H1 (cell line): ENCODE measurements at regions not wholly inside any gene's neighbourhood (a gene's known extent, or its start where the extent isn't known, plus 50 kb on each side); places are given as distances from the start of the nearest gene placed in this dataset.

Source experiments
- CTCF ChIA-PET: fragments of 300-600 bp; sonication (Branson Sonifier 250); formaldehyde crosslinking; loops from one replicate; lab custom pipeline; 2021; ENCODE audit not compliant: partially characterized antibody; lab: Charles Lee
- POLR2A ChIA-PET: fragments of 300-600 bp; sonication (Branson Sonifier 250); formaldehyde crosslinking; loops from one replicate; lab custom pipeline; 2021; ENCODE audit warnings: inconsistent platforms; ENCODE audit not compliant: partially characterized antibody; lab: Charles Lee
- DNase-seq, 2 experiments: peaks; one replicate each; pipeline versions ENCODE4 v3.0.0 to v3.0.0-alpha.2; 2010 to 2022; ENCODE audit warnings: low spot score in 2 of 2, low read depth in 1 of 2, mixed read lengths in 1 of 2
- FAIRE-seq: peaks from 2 replicates; lab custom pipeline; 2011; peaks lifted over from hg19 to GRCh38; lab: Jason Lieb, UNC
- H2AFZ ChIP-seq: 2 replicates; pipeline ENCODE4 v1.8.1; 2012; ENCODE audit warnings: low read length, inconsistent platforms
- H2AK5ac ChIP-seq: 2 replicates; pipeline ENCODE4 v1.6.1; 2013; ENCODE audit warnings: low read depth, low read length
- H2BK120ac ChIP-seq: replicated peaks from 2 replicates; pipeline ENCODE3; 2013; ENCODE audit warnings: low read depth, low read length, inconsistent platforms
- H2BK12ac ChIP-seq: 2 replicates; pipeline ENCODE4 v1.6.1; 2013; ENCODE audit warnings: low read depth, low read length
- H2BK15ac ChIP-seq: 2 replicates; pipeline ENCODE4 v1.6.1; 2013; ENCODE audit warnings: low read length
- H2BK20ac ChIP-seq: 2 replicates; pipeline ENCODE4 v1.6.1; 2013; ENCODE audit warnings: low read length
- H2BK5ac ChIP-seq: 2 replicates; pipeline ENCODE4 v1.6.1; 2013; ENCODE audit warnings: low read depth, low read length
- H3K14ac ChIP-seq: 2 replicates; pipeline ENCODE4 v1.6.1; 2013; ENCODE audit warnings: inconsistent platforms; ENCODE audit not compliant: insufficient read length
- H3K18ac ChIP-seq: 2 replicates; pipeline ENCODE4 v1.6.1; 2013; ENCODE audit warnings: low read length; ENCODE audit errors: extremely low read depth
- H3K23ac ChIP-seq: 2 replicates; pipeline ENCODE4 v1.6.1; 2013; ENCODE audit warnings: inconsistent platforms; ENCODE audit not compliant: insufficient read length
- H3K23me2 ChIP-seq: 2 replicates; pipeline ENCODE4 v1.6.1; 2013; ENCODE audit warnings: low read depth, low read length
- H3K27ac ChIP-seq: 2 replicates; pipeline ENCODE4 v1.6.1; 2011; ENCODE audit warnings: low read depth, low read length, inconsistent platforms
- H3K27me3 ChIP-seq, 4 experiments: replicated peaks in 1 of 4; 1 replicate in 1 of 4; 2 replicates in 3 of 4; pipeline versions ENCODE4 v1.6.1 to v1.8.1; 2011 to 2013; ENCODE audit warnings: low read length in 3 of 4, mild to moderate bottlenecking in 3 of 4, inconsistent platforms in 2 of 4, mixed read lengths in 2 of 4, moderate library complexity in 1 of 4; ENCODE audit not compliant: control insufficient read depth in 3 of 4, insufficient read depth in 3 of 4; ENCODE audit errors: extremely low read depth in 1 of 4
- H3K36me3 ChIP-seq, 4 experiments: 2 replicates each; pipeline versions ENCODE4 v1.6.1 to v1.8.1; 2011 to 2013; ENCODE audit warnings: mild to moderate bottlenecking in 4 of 4, low read length in 3 of 4, moderate library complexity in 2 of 4, control low read depth in 1 of 4, inconsistent platforms in 1 of 4; ENCODE audit not compliant: insufficient read depth in 4 of 4, control insufficient read depth in 2 of 4
- H3K4ac ChIP-seq: replicated peaks from 2 replicates; pipeline ENCODE3; 2013; ENCODE audit warnings: low read length, low read depth, mixed read lengths, inconsistent platforms; ENCODE audit not compliant: insufficient read length
- H3K4me1 ChIP-seq, 4 experiments: replicated peaks in 1 of 4; 1 replicate in 1 of 4; 2 replicates in 3 of 4; pipeline versions ENCODE4 v1.6.1 to v1.8.1; 2011 to 2013; ENCODE audit warnings: low read length in 3 of 4, inconsistent platforms in 2 of 4, mixed read lengths in 1 of 4; ENCODE audit not compliant: insufficient read depth in 4 of 4, control insufficient read depth in 3 of 4
- H3K4me2 ChIP-seq, 2 experiments: 2 replicates each; pipeline versions ENCODE4 v1.6.1 to v1.8.1; 2011 to 2013; ENCODE audit warnings: low read depth in 2 of 2, low read length in 2 of 2, control low read depth in 1 of 2, inconsistent platforms in 1 of 2, mild to moderate bottlenecking in 1 of 2; ENCODE audit not compliant: insufficient read depth in 1 of 2
- H3K4me3 ChIP-seq, 4 experiments: fragments of 200-600, 300-600 bp in 1 of 4; sonication (generic), shearing (Covaris generic), sonication (Bioruptor Twin) in 1 of 4; 2 replicates each; pipeline versions ENCODE4 v1.5.1 to v1.8.1; 2011 to 2016; ENCODE audit warnings: low read length in 4 of 4, low read depth in 3 of 4, control low read depth in 2 of 4, inconsistent platforms in 2 of 4, mild to moderate bottlenecking in 2 of 4, mixed read lengths in 1 of 4, moderate library complexity in 1 of 4; ENCODE audit not compliant: insufficient read depth in 2 of 4; ENCODE audit errors: extremely low read depth in 1 of 4
- H3K56ac ChIP-seq: replicated peaks from 2 replicates; pipeline ENCODE3; 2013; ENCODE audit warnings: low read depth, mild to moderate bottlenecking, mixed read lengths, low read length, inconsistent platforms; ENCODE audit not compliant: insufficient read length
- H3K79me1 ChIP-seq: 2 replicates; pipeline ENCODE4 v1.6.1; 2013; ENCODE audit warnings: low read depth, low read length, control low read depth
- H3K79me2 ChIP-seq, 2 experiments: 2 replicates each; pipeline versions ENCODE4 v1.6.1 to v1.8.1; 2012 to 2013; ENCODE audit warnings: low read length in 2 of 2, mild to moderate bottlenecking in 2 of 2, inconsistent platforms in 1 of 2; ENCODE audit not compliant: insufficient read depth in 2 of 2, control insufficient read depth in 1 of 2
- H3K9ac ChIP-seq, 4 experiments: replicated peaks in 1 of 4; 1 replicate in 1 of 4; 2 replicates in 3 of 4; pipeline versions ENCODE4 v1.6.1 to v1.8.1; 2011 to 2013; ENCODE audit warnings: low read depth in 3 of 4, low read length in 3 of 4, control low read depth in 2 of 4, mild to moderate bottlenecking in 2 of 4, moderate library complexity in 2 of 4, inconsistent platforms in 1 of 4; ENCODE audit errors: extremely low read depth in 1 of 4
- H3K9me3 ChIP-seq, 2 experiments: 2 replicates each; pipeline versions ENCODE4 v1.6.1 to v1.8.1; 2012 to 2013; ENCODE audit warnings: mild to moderate bottlenecking in 2 of 2, moderate library complexity in 2 of 2, control low read depth in 1 of 2, inconsistent platforms in 1 of 2, low read depth in 1 of 2, low read length in 1 of 2, mixed read lengths in 1 of 2; ENCODE audit not compliant: insufficient read depth in 2 of 2
- H4K20me1 ChIP-seq, 2 experiments: replicated peaks in 1 of 2; 2 replicates each; pipeline versions ENCODE3 to v1.8.1; 2011 to 2013; ENCODE audit warnings: inconsistent platforms in 2 of 2, low read length in 2 of 2, mild to moderate bottlenecking in 1 of 2; ENCODE audit not compliant: insufficient read depth in 2 of 2, control insufficient read depth in 1 of 2
- H4K5ac ChIP-seq: 2 replicates; pipeline ENCODE4 v1.6.1; 2013; ENCODE audit warnings: low read length, low read depth, mixed read lengths, inconsistent platforms; ENCODE audit not compliant: insufficient read length
- H4K8ac ChIP-seq: 2 replicates; pipeline ENCODE4 v1.8.0; 2013; ENCODE audit warnings: mild to moderate bottlenecking, moderate library complexity, low read length, inconsistent platforms; ENCODE audit not compliant: insufficient read depth; ENCODE audit errors: extremely low read depth
- H4K91ac ChIP-seq: replicated peaks from 2 replicates; pipeline ENCODE3; 2013; ENCODE audit warnings: low read length, mixed read lengths, inconsistent platforms; ENCODE audit not compliant: insufficient read length
- RBBP5 ChIP-seq: IDR thresholded peaks from 2 replicates; pipeline ENCODE4 v1.7.1; 2012; ENCODE audit warnings: low read depth, mild to moderate bottlenecking, inconsistent platforms, low read length, moderate library complexity, borderline replicate concordance
- RNF2 ChIP-seq: fragments of 200-900, 300-1000 bp; sonication (generic); IDR thresholded peaks from 2 replicates; pipeline ENCODE4 v1.7.1; 2016; ENCODE audit warnings: borderline replicate concordance, low read depth, mild to moderate bottlenecking, antibody characterized with exemption, low read length; ENCODE audit not compliant: poor library complexity, severe bottlenecking; ENCODE audit errors: missing control alignments
- SP1 ChIP-seq: IDR thresholded peaks from 2 replicates; pipeline ENCODE4 v1.6.1; 2011; ENCODE audit warnings: low read depth, low read length
- TAF7 ChIP-seq: optimal IDR thresholded peaks from 2 replicates; pipeline ENCODE3; 2011; ENCODE audit warnings: low read depth, mild to moderate bottlenecking, inconsistent platforms, low read length, moderate library complexity, borderline replicate concordance
- TEAD4 ChIP-seq: IDR thresholded peaks from 2 replicates; pipeline ENCODE4 v1.6.1; 2012; ENCODE audit warnings: low read depth, low read length, inconsistent platforms, mixed read lengths
- WGBS, 2 experiments: shearing (Covaris generic) in 1 of 2; methylation state at CpG; one replicate each; pipeline versions ENCODE4 v1.1.6 to v1.1.7; 2013 to 2015; ENCODE audit warnings: low lambda C conversion rate in 2 of 2, mixed read lengths in 2 of 2, inconsistent platforms in 1 of 2, low coverage in 1 of 2, missing lambda C conversion rate in 1 of 2; ENCODE audit not compliant: insufficient replicate concordance in 2 of 2, insufficient coverage in 1 of 2, insufficient read length in 1 of 2; ENCODE audit errors: extremely low coverage in 1 of 2, missing lambda C conversion rate in 1 of 2; 5-methylcytosine and 5-hydroxymethylcytosine counted together

DNA sequence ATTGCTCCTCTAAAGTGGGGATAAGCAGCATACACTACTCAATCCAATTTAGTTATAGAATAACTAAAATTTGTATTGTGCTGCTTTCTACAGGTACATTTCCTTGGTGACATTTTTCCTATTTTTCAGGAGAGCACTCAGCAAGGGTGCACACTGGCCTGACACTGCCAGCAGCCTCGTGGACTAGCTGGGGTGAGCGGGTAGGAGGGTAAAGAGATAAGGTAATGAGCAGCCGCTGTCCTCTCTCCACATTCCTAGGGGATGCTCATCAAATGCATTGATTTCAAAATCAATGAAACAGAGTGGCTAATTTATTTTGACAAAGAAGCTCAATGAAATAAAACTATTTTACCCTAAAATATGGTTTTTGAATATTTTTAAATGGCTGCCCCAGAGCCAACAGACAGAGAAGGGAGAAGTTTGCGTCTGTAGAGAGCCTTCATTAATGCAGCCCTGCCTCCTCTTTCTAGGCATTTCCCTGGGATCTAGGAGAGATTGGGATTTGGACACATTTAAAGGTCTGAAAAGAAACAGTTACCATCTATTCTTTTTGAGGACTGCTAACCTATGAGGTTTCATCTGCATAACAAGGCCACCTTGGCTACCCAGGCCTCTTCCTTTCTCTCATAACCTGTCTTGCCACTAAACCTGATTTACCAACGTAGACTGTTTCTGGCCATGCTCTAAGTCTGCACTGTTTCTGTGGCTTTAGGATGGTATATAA lies 561.0 kb downstream of the IPMK start:
- WGBS, 2 experiments: 62% methylated on average over 5 of the region's 5 CpGs; no CpG with 5 or more reads in 1 of the 2 experiments

More for the DNA sequence above, 561.0 kb downstream of the IPMK start:
- Histone ChIP-seq H3K27ac (no peak overlapping the region), H3K4me2 (peak overlapping the region in 1 of 2 experiments; percentile 26; a peak in 1 of 4 replicates), H3K4me3 (peak overlapping the region in 1 of 4 experiments; percentile 3; a peak in 2 of 8 replicates), H3K14ac (no peak overlapping the region), H2BK20ac (no peak overlapping the region), H4K5ac (no peak overlapping the region), H3K18ac (no peak overlapping the region), H3K79me2 (no peaks in the 10 kb centered on the region), H3K4ac (no peak overlapping the region), H4K8ac (no peak overlapping the region), H3K23ac (no peak overlapping the region), H4K20me1 (no peaks in the 10 kb centered on the region), H3K9ac (no peak overlapping the region), H2BK120ac (no peak overlapping the region), H3K36me3 (no peaks in the 10 kb centered on the region), H4K91ac (no peak overlapping the region), H3K27me3 (no peaks in the 10 kb centered on the region), H3K23me2 (no peaks in the 10 kb centered on the region), H2AFZ (peak overlapping the region; percentile 26; the same call in 1 of the 2 replicates), H2BK5ac (no peak overlapping the region), H3K9me3 (no peaks in the 10 kb centered on the region), H2BK12ac (no peak overlapping the region), H3K4me1 (peaks cover 0 to 8% (median 2%) of the 10 kb centered on the region in 4 experiments; a peak in 3 of 7 replicates), H3K56ac (no peak overlapping the region), H2BK15ac (no peak overlapping the region), H3K79me1 (no peaks in the 10 kb centered on the region), H2AK5ac (no peak overlapping the region)
- TF ChIP-seq RBBP5 (0 out of 2 replicates have a peak, but pooled peaks have one; percentile 35), TAF7 (no peak), RNF2 (no peak), TEAD4 (no peak), SP1 (0 out of 2 replicates have a peak, but pooled peaks have one; percentile 46)
- DNase-seq: no peak
- ChIA-PET CTCF (interaction anchor here (0.6 to 0.7 kb wide), 2 partner anchors 358 to 367 kb away, joined by 3 read pairs; no protein-coding TSS in a partner anchor), POLR2A (no interaction called here)
- peak; percentile 50 for FAIRE-seq
